H1 (cell line): ENCODE measurements at regions not wholly inside any gene's neighbourhood (a gene's known extent, or its start where the extent isn't known, plus 50 kb on each side); places are given as distances from the start of the nearest gene placed in this dataset.

Experiments used
- ASH2L ChIP-seq: fragments of 200-600, 300-600 bp; sonication (generic); IDR thresholded peaks from one replicate; pipeline ENCODE4 v1.7.1; 2017; ENCODE audit warnings: low read length
- CBX5 ChIP-seq: fragments of 300-800, 300-1000 bp; sonication (generic); IDR thresholded peaks from 2 replicates; pipeline ENCODE4 v1.7.1; 2016; ENCODE audit warnings: antibody characterized with exemption, low read length, low read depth
- CHD2 ChIP-seq: IDR thresholded peaks from 2 replicates; pipeline ENCODE4 v1.6.1; 2012; ENCODE audit warnings: low read length, improper control_type of control experiment
- CREB1 ChIP-seq: IDR thresholded peaks from 2 replicates; pipeline ENCODE4 v1.6.1; 2012; ENCODE audit warnings: inconsistent platforms
- HDAC6 ChIP-seq: IDR thresholded peaks from one replicate; pipeline ENCODE4 v1.7.1; 2012; ENCODE audit warnings: low read depth, mild to moderate bottlenecking, inconsistent platforms, low read length, moderate library complexity
- NANOG ChIP-seq: IDR thresholded peaks from 2 replicates; pipeline ENCODE4 v1.6.1; 2011; ENCODE audit warnings: low read length, low read depth, mild to moderate bottlenecking, inconsistent platforms; ENCODE audit not compliant: insufficient read depth, poor library complexity, severe bottlenecking
- POLR2A ChIP-seq, 2 experiments: IDR thresholded peaks; 1 replicate in 1 of 2; 2 replicates in 1 of 2; pipeline ENCODE4 v1.6.1; 2011; ENCODE audit warnings: low read depth in 2 of 2, low read length in 2 of 2, mild to moderate bottlenecking in 2 of 2; ENCODE audit errors: control extremely low read depth in 1 of 2
- RAD21 ChIP-seq, 2 experiments: IDR thresholded peaks in 1 of 2; conservative IDR thresholded peaks in 1 of 2; 2 replicates each; pipeline ENCODE4 v1.6.1; 2011; ENCODE audit warnings: low read depth in 2 of 2, low read length in 2 of 2, improper control_type of control experiment in 1 of 2, inconsistent platforms in 1 of 2, mild to moderate bottlenecking in 1 of 2, moderate library complexity in 1 of 2
- SRF ChIP-seq: IDR thresholded peaks from 2 replicates; pipeline ENCODE4 v1.6.1; 2011; ENCODE audit warnings: mild to moderate bottlenecking, low read depth, low read length, moderate library complexity

- no peak for TF ChIP-seq HDAC6
- no peak for TF ChIP-seq SRF
- TF ChIP-seq RAD21 (IDR thresholded peaks at IDR 0.05 in 1 of 2, conservative IDR thresholded peaks at IDR 0.05 in 1 of 2; ENCODE audit: low read depth in 2 of 2, low read length in 2 of 2): no peak
- TF ChIP-seq POLR2A (IDR thresholded peaks at IDR 0.05; ENCODE audit: control extremely low read depth in 1 of 2, low read depth in 2 of 2, low read length in 2 of 2): no peak
- no peak for TF ChIP-seq CHD2
- TF ChIP-seq CREB1: no peak
- no peak for TF ChIP-seq NANOG
- TF ChIP-seq CBX5: no peak
- TF ChIP-seq ASH2L: no peak
- TF ChIP-seq, all 59 proteins: peak for 0
These were observed 132.6 kb upstream of the IRF2BP2 start (continued) for GRCh38 chr1:234742622-234743021.
